CD4-positive, alpha-beta T cell treated with Interleukin-15 for 4 hours (primary cell): ENCODE measurements at regions not wholly inside any gene's neighbourhood (a gene's known extent, or its start where the extent isn't known, plus 50 kb on each side); places are given as distances from the start of the nearest gene placed in this dataset.

Experiments used
- DNase-seq: peaks from one replicate; pipeline ENCODE4 v3.0.0-alpha.2; 2020; ENCODE audit warnings: low spot score

DNA sequence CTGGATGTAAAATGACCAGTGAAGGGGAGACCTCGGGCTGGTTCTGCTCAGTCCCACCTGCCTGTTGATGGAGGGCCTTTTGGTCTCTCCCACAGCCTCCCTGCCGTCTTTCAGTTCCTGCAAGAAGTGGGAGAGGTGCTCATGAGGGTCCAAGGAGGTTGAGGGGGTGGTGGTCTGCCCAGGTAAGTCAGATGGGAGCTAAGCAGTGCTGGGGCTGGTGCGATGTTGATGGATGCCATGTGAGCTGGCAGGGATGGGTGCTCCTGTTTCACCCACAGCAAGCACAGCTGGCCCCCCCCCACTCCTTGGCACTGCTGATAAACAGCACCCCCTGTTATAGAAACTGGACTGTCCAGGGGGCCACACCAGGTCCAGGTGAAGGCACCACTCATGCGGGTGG is 145.6 kb downstream of the NSG2 start:
- no peak for DNase-seq

- DNase-seq: no peak
Measured at GRCh38 chr5:174191850-174192655, 146.5 kb downstream of the NSG2 start.

GRCh38 chr5:174192901-174193300 is 147.4 kb downstream of the NSG2 start:
- no peak for DNase-seq

GRCh38 chr5:174195517-174195916 is 150.0 kb downstream of the NSG2 start:
- no peak for DNase-seq

GRCh38 chr5:174197929-174198328 is 152.4 kb downstream of the NSG2 start:
- no peak for DNase-seq

DNA sequence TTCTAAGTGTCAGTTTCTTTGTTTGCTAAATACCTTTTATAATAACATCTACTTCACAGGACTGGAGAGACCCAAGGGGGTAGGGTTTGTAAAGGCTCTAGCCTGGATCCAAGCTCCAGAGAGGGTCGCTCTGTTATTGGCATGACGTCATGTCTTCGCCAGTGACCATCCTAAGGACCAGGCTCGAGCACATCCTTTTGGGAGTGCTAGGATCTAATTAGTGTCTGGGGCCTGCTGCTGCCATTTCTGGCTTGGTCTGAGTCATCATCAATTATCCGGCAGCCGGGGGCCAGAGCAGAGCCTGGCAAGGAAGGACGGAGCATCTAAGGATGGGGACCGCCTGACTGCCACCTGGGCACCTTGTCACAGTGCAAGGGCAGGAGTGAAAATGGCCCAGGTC is 153.0 kb downstream of the NSG2 start:
- no peak for DNase-seq

DNA sequence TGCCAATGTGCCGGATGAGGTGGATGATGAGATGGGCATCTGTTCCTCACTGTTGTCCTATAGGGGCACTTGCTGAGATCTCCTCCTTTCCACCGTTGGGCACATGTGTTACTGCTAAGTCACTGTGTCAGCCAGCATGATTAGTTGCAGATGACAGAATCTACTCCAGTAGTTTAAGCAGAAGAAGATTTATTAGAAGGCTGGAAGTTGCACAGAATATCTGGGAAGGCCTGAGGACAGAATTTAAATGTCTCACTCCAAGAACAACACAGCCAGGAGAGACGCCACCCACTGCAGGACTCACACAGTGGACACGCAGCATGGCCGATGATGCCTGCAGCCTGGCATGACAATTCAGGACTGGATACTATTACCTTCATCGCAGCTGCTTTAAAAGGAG is 157.5 kb downstream of the NSG2 start:
- no peak for DNase-seq

DNA sequence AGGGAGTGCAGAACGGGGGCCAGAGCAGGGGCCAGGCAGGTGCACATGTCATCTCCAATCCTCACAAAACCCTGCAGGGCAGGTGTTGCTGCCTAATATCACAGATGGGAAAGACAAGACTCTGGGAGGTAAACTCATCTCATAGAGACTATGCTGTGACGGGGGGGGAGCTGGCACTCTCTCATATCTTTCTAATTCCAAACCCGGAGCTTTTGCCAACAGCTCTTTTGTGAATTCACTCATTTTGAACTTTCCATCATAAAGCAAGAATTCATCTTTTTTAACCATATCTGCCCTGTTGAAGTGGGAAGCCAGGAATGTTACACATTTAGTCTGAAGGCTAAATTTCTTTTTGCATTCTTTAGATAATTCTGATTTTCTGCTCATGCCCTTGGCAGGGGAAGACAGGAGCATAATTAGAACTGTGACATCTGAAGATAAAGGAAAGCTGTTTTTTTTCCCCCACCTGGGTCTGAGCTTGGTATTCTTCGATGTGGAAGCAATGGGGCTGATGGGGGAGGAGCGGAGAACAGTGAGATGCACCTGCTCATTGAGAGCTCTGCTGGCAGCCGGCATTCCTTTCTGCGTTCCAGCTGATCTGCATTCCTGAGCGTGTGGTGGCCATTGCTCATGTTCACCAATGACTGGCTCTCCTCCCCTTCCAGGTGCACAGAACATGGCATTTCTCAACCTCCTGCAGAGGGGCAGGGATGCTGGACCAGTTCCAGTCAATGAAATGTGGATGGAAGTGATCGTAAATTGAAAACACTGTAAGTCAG is 159.2 kb downstream of the NSG2 start:
- DNase-seq: no peak

GRCh38 chr5:174205939-174206338 is 160.4 kb downstream of the NSG2 start:
- no peak for DNase-seq

GRCh38 chr5:174210596-174211276 is 165.2 kb downstream of the NSG2 start:
- DNase-seq: no peak

GRCh38 chr5:174211277-174211626 is 165.7 kb downstream of the NSG2 start:
- no peak for DNase-seq

- DNase-seq: no peak
Measured at GRCh38 chr5:174217527-174217926, 172.0 kb downstream of the NSG2 start.

DNA sequence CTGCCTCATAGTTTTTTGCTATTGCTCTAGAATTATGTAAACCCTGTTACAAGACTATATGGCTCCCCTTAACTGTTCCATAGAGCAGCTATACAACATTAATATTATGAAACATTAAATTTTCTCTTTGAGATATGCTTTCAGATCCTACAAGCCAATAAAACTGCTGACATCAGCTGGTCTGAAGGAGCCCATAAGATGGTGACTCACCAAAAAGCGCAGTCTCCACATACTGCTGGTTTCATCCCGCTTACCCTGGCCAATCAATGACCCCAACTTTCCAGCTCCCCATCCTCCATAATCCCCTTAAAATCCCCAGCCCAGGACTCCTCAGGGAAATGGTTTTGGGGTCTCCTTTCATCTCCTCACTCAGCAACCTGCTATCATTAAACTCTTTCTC is 172.7 kb downstream of the NSG2 start:
- no peak for DNase-seq

DNA sequence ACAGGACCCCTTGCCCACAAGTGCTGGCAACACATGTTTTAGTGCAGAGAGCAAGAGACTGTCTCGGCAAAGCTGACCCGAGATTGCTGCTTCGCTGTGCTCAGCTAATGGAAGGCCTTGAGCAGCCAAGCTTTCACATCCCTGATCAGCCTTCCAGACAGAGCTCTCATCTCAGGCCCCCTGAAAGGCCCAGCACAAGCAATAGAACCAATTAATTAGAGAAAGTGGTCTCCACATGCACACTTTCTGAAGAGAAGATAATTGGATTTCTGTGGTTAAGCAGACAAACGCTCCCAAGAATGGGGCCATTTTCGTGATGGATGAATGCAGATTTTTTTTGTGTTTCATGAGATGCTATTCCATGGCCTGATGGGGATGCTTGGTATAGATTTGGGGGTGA is 174.9 kb downstream of the NSG2 start:
- no peak for DNase-seq

DNA sequence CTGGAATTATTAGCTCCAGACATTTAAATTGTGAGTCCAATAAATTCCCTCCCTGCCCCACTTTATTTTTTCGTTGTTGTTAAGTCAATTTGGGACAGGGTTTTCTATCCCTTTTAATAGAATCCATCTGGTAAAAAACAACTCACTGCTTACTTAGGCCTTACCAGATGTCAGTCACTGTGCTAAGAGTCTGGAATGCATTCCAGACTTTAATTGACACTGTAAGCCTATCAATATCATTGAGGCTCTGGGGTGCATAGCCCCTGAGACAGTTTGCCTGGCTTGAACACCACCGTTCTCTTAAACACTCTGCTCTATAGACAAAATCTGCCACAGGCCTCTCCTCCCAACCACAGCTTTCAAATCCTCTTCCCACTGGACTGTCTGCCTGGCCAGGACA is 175.9 kb downstream of the NSG2 start:
- DNase-seq: no peak

GRCh38 chr5:174221946-174222345 is 176.4 kb downstream of the NSG2 start:
- no peak for DNase-seq

GRCh38 chr5:174222891-174223290 is 177.4 kb downstream of the NSG2 start:
- no peak for DNase-seq

GRCh38 chr5:174223355-174223754 is 177.8 kb downstream of the NSG2 start:
- DNase-seq: no peak

- no peak for DNase-seq
Measured at GRCh38 chr5:174229068-174229467, 183.6 kb downstream of the NSG2 start.

DNA sequence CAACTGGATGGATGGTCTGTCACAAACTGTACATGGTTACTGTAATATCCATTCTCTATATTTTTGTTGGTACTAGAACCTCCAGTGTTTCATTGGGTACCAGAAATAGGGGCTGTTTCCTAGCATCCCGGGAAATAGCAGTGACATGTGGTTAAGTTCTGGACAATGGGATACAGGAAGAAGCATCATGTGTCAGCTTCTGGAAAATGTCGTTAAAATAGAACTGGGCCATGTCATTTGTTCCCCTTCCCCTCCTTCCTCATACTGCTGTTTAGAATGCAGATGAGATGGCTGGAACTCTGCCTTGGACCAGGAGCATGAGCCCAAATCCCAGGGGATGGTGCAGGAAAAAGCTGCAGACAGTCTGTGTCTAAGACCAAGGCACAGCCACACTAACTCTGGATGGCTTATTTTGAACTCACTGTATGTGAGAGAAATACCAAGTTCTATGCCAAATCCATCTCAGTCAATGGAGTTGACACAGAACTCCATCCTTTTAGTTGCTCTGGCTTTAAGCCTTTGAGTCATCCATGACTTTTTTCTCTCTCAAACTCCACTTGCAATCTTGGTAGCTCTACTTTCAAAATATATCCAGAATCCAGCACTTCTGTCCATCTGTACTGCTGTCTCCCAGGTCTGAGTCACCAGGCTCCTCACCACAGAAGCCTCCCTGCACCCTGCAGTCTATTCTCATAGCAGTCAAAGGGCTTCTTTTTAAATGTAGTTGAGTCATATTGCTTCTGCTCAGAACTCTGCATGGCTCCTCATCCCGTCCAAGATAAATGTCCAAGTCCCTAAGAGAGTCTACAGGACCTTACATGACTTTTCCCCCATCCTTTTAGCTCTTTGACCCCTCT is 184.2 kb downstream of the NSG2 start:
- DNase-seq: no peak

GRCh38 chr5:174231956-174232487 is 186.5 kb downstream of the NSG2 start:
- DNase-seq: no peak

GRCh38 chr5:174234388-174234787 is 188.9 kb downstream of the NSG2 start:
- no peak for DNase-seq
